Activated naive CD4-positive, alpha-beta T cell treated with anti-CD3 and anti-CD28 coated beads, Interleukin-2, amount 50 U/mL, for 72 hours (primary cell): ENCODE measurements at regions not wholly inside any gene's neighbourhood (a gene's known extent, or its start where the extent isn't known, plus 50 kb on each side); places are given as distances from the start of the nearest gene placed in this dataset.
A peak's percentile ranks its signal among the peaks of the same experiment; 100 is the strongest.

Experiments
- ATAC-seq, 2 donors: fragments of 150-1000 bp; cut with Tn5 transposase; 2 replicates each; pipeline ENCODE4 v1.10.0; 2021; ENCODE audit warnings: mild to moderate bottlenecking in 2 of 2, moderate library complexity in 2 of 2
- DNase-seq, 2 donors: peaks; one replicate each; pipeline ENCODE4 v3.0.0; 2021 to 2022; ENCODE audit warnings: low spot score in 2 of 2
- H3K27ac Mint-ChIP-seq, 2 donors: one replicate each; pipeline ENCODE4 v1.8.0; 2022; ENCODE audit warnings: mild to moderate bottlenecking in 2 of 2, mixed read lengths in 2 of 2
- H3K36me3 Mint-ChIP-seq, 2 donors: one replicate each; pipeline ENCODE4 v1.8.0; 2022; ENCODE audit warnings: mixed read lengths in 2 of 2
- H3K9me3 Mint-ChIP-seq, 2 donors: one replicate each; pipeline ENCODE4 v1.8.0; 2022; ENCODE audit warnings: mixed read lengths in 2 of 2

GRCh38 chr4:117383468-117383867 lies 298.1 kb upstream of the TRAM1L1 start:
- no peak overlapping the region for H3K27ac Mint-ChIP-seq
- DNase-seq (no peak), ATAC-seq (no peak)
- no peaks in the 10 kb centered on the region for H3K9me3 Mint-ChIP-seq
- H3K36me3 Mint-ChIP-seq, result no peaks in the 10 kb centered on the region

GRCh38 chr4:117385526-117385925 lies 300.1 kb upstream of the TRAM1L1 start:
- Mint-ChIP-seq H3K27ac (no peak overlapping the region), H3K9me3 (no peaks in the 10 kb centered on the region), H3K36me3 (no peaks in the 10 kb centered on the region)
- no peak for ATAC-seq
- no peak for DNase-seq

- ATAC-seq (no peak), DNase-seq (no peak)
- Mint-ChIP-seq H3K27ac (no peak overlapping the region), H3K36me3 (no peaks in the 10 kb centered on the region), H3K9me3 (peaks cover 4% of the 10 kb centered on the region in 2 donors)
Observed at GRCh38 chr4:117387072-117387471, 301.7 kb upstream of the TRAM1L1 start.

GRCh38 chr4:117400039-117400835 lies 314.9 kb upstream of the TRAM1L1 start:
- DNase-seq (no peak), ATAC-seq (no peak)
- H3K9me3 Mint-ChIP-seq, result peaks cover 0 to 12% of the 10 kb centered on the region in 2 donors
- no peaks in the 10 kb centered on the region for H3K36me3 Mint-ChIP-seq
- no peak overlapping the region for H3K27ac Mint-ChIP-seq

GRCh38 chr4:117412661-117413060 lies 327.3 kb upstream of the TRAM1L1 start:
- no peak for ATAC-seq
- Mint-ChIP-seq H3K27ac (no peak overlapping the region), H3K9me3 (peaks cover 3 to 11% of the 10 kb centered on the region in 2 donors), H3K36me3 (no peaks in the 10 kb centered on the region)
- DNase-seq, result no peak

GRCh38 chr4:117417856-117418255 lies 332.5 kb upstream of the TRAM1L1 start:
- H3K27ac Mint-ChIP-seq, result no peak overlapping the region
- H3K9me3 Mint-ChIP-seq, result peaks cover 3 to 8% of the 10 kb centered on the region in 2 donors
- ATAC-seq (no peak), DNase-seq (no peak)
- no peaks in the 10 kb centered on the region for H3K36me3 Mint-ChIP-seq

- ATAC-seq, result no peak
- Mint-ChIP-seq H3K27ac (no peak overlapping the region), H3K36me3 (no peaks in the 10 kb centered on the region), H3K9me3 (peaks cover 3 to 12% of the 10 kb centered on the region in 2 donors)
- no peak for DNase-seq
Observed at GRCh38 chr4:117420948-117421347, 335.6 kb upstream of the TRAM1L1 start.

GRCh38 chr4:117421706-117422105 lies 336.3 kb upstream of the TRAM1L1 start:
- DNase-seq (no peak), ATAC-seq (no peak)
- Mint-ChIP-seq H3K27ac (no peak overlapping the region), H3K36me3 (no peaks in the 10 kb centered on the region), H3K9me3 (peaks cover 6% of the 10 kb centered on the region in 2 donors)

GRCh38 chr4:117422297-117422696 lies 336.9 kb upstream of the TRAM1L1 start:
- H3K36me3 Mint-ChIP-seq, result no peaks in the 10 kb centered on the region
- DNase-seq, result no peak
- H3K9me3 Mint-ChIP-seq, result peaks cover 4 to 7% of the 10 kb centered on the region in 2 donors
- ATAC-seq, result no peak
- no peak overlapping the region for H3K27ac Mint-ChIP-seq

GRCh38 chr4:117425636-117426035 lies 340.3 kb upstream of the TRAM1L1 start:
- peaks cover 8 to 25% of the 10 kb centered on the region in 2 donors for H3K9me3 Mint-ChIP-seq

GRCh38 chr4:117428536-117428935 lies 343.2 kb upstream of the TRAM1L1 start:
- DNase-seq, result no peak
- H3K9me3 Mint-ChIP-seq, result peaks cover 8 to 25% of the 10 kb centered on the region in 2 donors
- H3K27ac Mint-ChIP-seq, result no peak overlapping the region
- peaks cover 0 to 5% of the 10 kb centered on the region in 2 donors for H3K36me3 Mint-ChIP-seq
- no peak for ATAC-seq

More at GRCh38 chr4:117425636-117426035, 340.3 kb upstream of the TRAM1L1 start:
- ATAC-seq (no peak), DNase-seq (no peak)
- H3K27ac Mint-ChIP-seq, result no peak overlapping the region
- H3K36me3 Mint-ChIP-seq, result peaks cover 0 to 5% of the 10 kb centered on the region in 2 donors

GRCh38 chr4:117429061-117429460 lies 343.7 kb upstream of the TRAM1L1 start:
- DNase-seq (no peak), ATAC-seq (no peak)
- no peak overlapping the region for H3K27ac Mint-ChIP-seq
- H3K36me3 Mint-ChIP-seq, result peaks cover 0 to 5% of the 10 kb centered on the region in 2 donors
- H3K9me3 Mint-ChIP-seq, result peaks cover 8 to 25% of the 10 kb centered on the region in 2 donors

- DNase-seq (no peak), ATAC-seq (no peak)
- Mint-ChIP-seq H3K36me3 (peaks cover 0 to 5% of the 10 kb centered on the region in 2 donors), H3K27ac (no peak overlapping the region), H3K9me3 (peaks cover 5 to 25% of the 10 kb centered on the region in 2 donors)
Observed at GRCh38 chr4:117429506-117429905, 344.1 kb upstream of the TRAM1L1 start.

GRCh38 chr4:117434424-117434823 lies 349.0 kb upstream of the TRAM1L1 start:
- Mint-ChIP-seq H3K9me3 (peaks cover 0 to 3% of the 10 kb centered on the region in 2 donors), H3K27ac (no peak overlapping the region), H3K36me3 (no peaks in the 10 kb centered on the region)
- DNase-seq (no peak), ATAC-seq (no peak)

- ATAC-seq (no peak), DNase-seq (peak in 1 of 2 donors; percentile 13)
- Mint-ChIP-seq H3K36me3 (peaks cover 0 to 4% of the 10 kb centered on the region in 2 donors), H3K9me3 (peaks cover 15 to 28% of the 10 kb centered on the region in 2 donors), H3K27ac (no peak overlapping the region)
Observed at GRCh38 chr4:117447925-117448324, 362.5 kb upstream of the TRAM1L1 start.

GRCh38 chr4:117455088-117455487 lies 369.7 kb upstream of the TRAM1L1 start:
- no peak for DNase-seq
- ATAC-seq, result no peak
- H3K36me3 Mint-ChIP-seq, result peaks cover 0 to 4% of the 10 kb centered on the region in 2 donors
- H3K27ac Mint-ChIP-seq, result no peak overlapping the region
- H3K9me3 Mint-ChIP-seq, result peaks cover 3 to 9% of the 10 kb centered on the region in 2 donors

GRCh38 chr4:117466388-117466787 lies 381.0 kb upstream of the TRAM1L1 start:
- no peak for DNase-seq
- H3K36me3 Mint-ChIP-seq, result no peaks in the 10 kb centered on the region
- no peak for ATAC-seq
- H3K27ac Mint-ChIP-seq, result no peak overlapping the region
- H3K9me3 Mint-ChIP-seq, result peaks cover 0 to 3% of the 10 kb centered on the region in 2 donors

- DNase-seq (no peak), ATAC-seq (no peak)
- Mint-ChIP-seq H3K36me3 (peaks cover 0 to 3% of the 10 kb centered on the region in 2 donors), H3K9me3 (peaks cover 6 to 7% of the 10 kb centered on the region in 2 donors), H3K27ac (no peak overlapping the region)
Observed at GRCh38 chr4:117467404-117467803, 382.0 kb upstream of the TRAM1L1 start.
